ENCODE measurements at regions not wholly inside any gene's neighbourhood (a gene's known extent, or its start where the extent isn't known, plus 50 kb on each side); places are given as distances from the start of the nearest gene placed in this dataset.

DNA sequence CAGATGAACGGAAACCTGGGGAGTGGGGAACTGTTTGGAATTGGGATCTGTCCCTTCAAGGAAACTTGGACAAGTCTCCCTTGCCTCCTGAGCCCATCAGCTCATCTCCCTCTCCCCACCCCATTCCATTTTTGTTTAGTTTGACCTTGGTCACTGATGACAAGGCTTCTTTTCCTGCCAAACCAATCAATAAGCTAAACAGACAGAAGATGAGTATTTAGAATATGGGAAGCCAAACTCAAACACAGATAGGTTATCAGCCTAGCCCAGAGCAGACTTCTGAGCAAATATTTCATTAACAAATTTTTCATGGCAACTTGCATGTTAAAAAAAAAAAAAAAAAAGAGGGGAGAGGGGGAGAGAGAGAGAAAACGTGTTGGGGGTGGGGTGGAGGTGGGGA, 337.2 kb upstream of the PROX1 start:
- ChIA-PET CTCF (no interaction called here), POLR2A (ENCODE audit: unreplicated experiment) (no interaction called here)
- intact Hi-C loops (cut with micrococcal nuclease): no loop called here
- Histone ChIP-seq H3K36me3 (ENCODE audit: low read depth, low read length) (no peaks in the 10 kb centered on the region), H3K79me2 (ENCODE audit: low read length) (no peaks in the 10 kb centered on the region), H3K9me3 (ENCODE audit: low read length) (no peaks in the 10 kb centered on the region), H3K4me3 (ENCODE audit: low read length) (no peak overlapping the region), H3K9ac (ENCODE audit: low read length) (no peak overlapping the region), H2AFZ (ENCODE audit: low read length) (no peak overlapping the region), H3K9me2 (replicated peaks; ENCODE audit: low read length) (no peaks in the 10 kb centered on the region), H3F3A (ENCODE audit: low read length, unreplicated experiment) (no peaks in the 10 kb centered on the region), H3K4me2 (ENCODE audit: low read length) (no peak overlapping the region), H3K4me1 (ENCODE audit: insufficient read depth, low read length) (no peaks in the 10 kb centered on the region), H3K27me3 (ENCODE audit: low read length) (peaks cover 56% of the 10 kb centered on the region), H4K20me1 (ENCODE audit: low read length) (no peaks in the 10 kb centered on the region), H3K27ac (ENCODE audit: low read length) (no peak overlapping the region)
- ATAC-seq (no peak), DNase-seq (no peak)
- TF ChIP-seq EZH2 (IDR thresholded peaks at IDR 0.05; ENCODE audit: low read length, unreplicated experiment) (no peak), CTCF (conservative IDR thresholded peaks at IDR 0.05; ENCODE audit: low read depth, low read length) (no peak), EZH2phosphoT487 (IDR thresholded peaks at IDR 0.05; ENCODE audit: borderline replicate concordance, low read length) (no peak)
- BruUV-seq (replicated peaks): no TSS peak

DNA sequence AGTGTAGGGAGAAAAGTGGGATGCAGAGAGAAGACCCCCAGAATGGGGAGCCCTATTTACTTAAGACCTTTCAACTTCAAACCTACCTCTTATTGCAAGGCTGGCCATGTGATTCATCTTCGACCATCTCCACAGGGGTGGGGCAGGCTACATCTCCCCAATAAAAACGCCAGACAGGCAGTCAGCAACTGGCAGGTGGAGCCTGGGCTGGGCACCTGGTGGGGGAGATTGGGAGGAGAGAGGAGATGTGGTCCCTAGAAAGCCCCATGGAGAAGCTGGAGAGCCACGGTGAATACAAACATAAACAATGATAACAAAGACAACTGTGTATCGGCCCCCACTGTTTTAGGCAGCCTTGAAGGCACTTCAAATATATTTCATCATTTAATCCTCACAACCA, 336.7 kb upstream of the PROX1 start:
- CTCF ChIA-PET: no interaction called here
- no peak overlapping the region for H3K4me3 ChIP-seq (ENCODE audit: low read length)
- no peaks in the 10 kb centered on the region for H3K36me3 ChIP-seq (ENCODE audit: low read depth, low read length)
- no peak overlapping the region for H3K27ac ChIP-seq (ENCODE audit: low read length)
- H3F3A ChIP-seq (ENCODE audit: low read length, unreplicated experiment): no peaks in the 10 kb centered on the region
- no peak overlapping the region for H3K4me2 ChIP-seq (ENCODE audit: low read length)
- peaks cover 55% of the 10 kb centered on the region for H3K27me3 ChIP-seq (ENCODE audit: low read length)
- H3K9me2 ChIP-seq (replicated peaks; ENCODE audit: low read length): no peaks in the 10 kb centered on the region
- intact Hi-C loops (cut with micrococcal nuclease): no loop called here
- ATAC-seq (no peak), DNase-seq (no peak)
- H4K20me1 ChIP-seq (ENCODE audit: low read length): no peaks in the 10 kb centered on the region
- no peaks in the 10 kb centered on the region for H3K4me1 ChIP-seq (ENCODE audit: insufficient read depth, low read length)
- POLR2A ChIA-PET (ENCODE audit: unreplicated experiment): no interaction called here
- no peak overlapping the region for H2AFZ ChIP-seq (ENCODE audit: low read length)
- H3K79me2 ChIP-seq (ENCODE audit: low read length): no peaks in the 10 kb centered on the region
- H3K9ac ChIP-seq (ENCODE audit: low read length): no peak overlapping the region
- BruUV-seq (replicated peaks): no TSS peak
- no peak for TF ChIP-seq CTCF (conservative IDR thresholded peaks at IDR 0.05; ENCODE audit: low read depth, low read length)
- TF ChIP-seq EZH2 (IDR thresholded peaks at IDR 0.05; ENCODE audit: low read length, unreplicated experiment): no peak
- no peak for TF ChIP-seq EZH2phosphoT487 (IDR thresholded peaks at IDR 0.05; ENCODE audit: borderline replicate concordance, low read length)
- H3K9me3 ChIP-seq (ENCODE audit: low read length): no peaks in the 10 kb centered on the region

GRCh38 chr1:213652109-213652508, 335.7 kb upstream of the PROX1 start:
- BruUV-seq (replicated peaks): no TSS peak
- peaks cover 62% of the 10 kb centered on the region for H3K27me3 ChIP-seq (ENCODE audit: low read length)
- no peak overlapping the region for H3K4me3 ChIP-seq (ENCODE audit: low read length)
- no peaks in the 10 kb centered on the region for H3K79me2 ChIP-seq (ENCODE audit: low read length)
- H3K4me1 ChIP-seq (ENCODE audit: insufficient read depth, low read length): no peaks in the 10 kb centered on the region
- no peaks in the 10 kb centered on the region for H3K9me3 ChIP-seq (ENCODE audit: low read length)
- H2AFZ ChIP-seq (ENCODE audit: low read length): no peak overlapping the region
- no peaks in the 10 kb centered on the region for H3F3A ChIP-seq (ENCODE audit: low read length, unreplicated experiment)
- H3K27ac ChIP-seq (ENCODE audit: low read length): no peak overlapping the region
- H3K9ac ChIP-seq (ENCODE audit: low read length): no peak overlapping the region
- no peaks in the 10 kb centered on the region for H3K9me2 ChIP-seq (replicated peaks; ENCODE audit: low read length)
- no peaks in the 10 kb centered on the region for H4K20me1 ChIP-seq (ENCODE audit: low read length)
- no peaks in the 10 kb centered on the region for H3K36me3 ChIP-seq (ENCODE audit: low read depth, low read length)
- DNase-seq: no peak
- ChIA-PET CTCF (no interaction called here), POLR2A (ENCODE audit: unreplicated experiment) (no interaction called here)
- intact Hi-C loops (cut with micrococcal nuclease): no loop called here
- no peak for TF ChIP-seq EZH2 (IDR thresholded peaks at IDR 0.05; ENCODE audit: low read length, unreplicated experiment)
- no peak for TF ChIP-seq EZH2phosphoT487 (IDR thresholded peaks at IDR 0.05; ENCODE audit: borderline replicate concordance, low read length)
- TF ChIP-seq CTCF (conservative IDR thresholded peaks at IDR 0.05; ENCODE audit: low read depth, low read length): no peak
- no peak overlapping the region for H3K4me2 ChIP-seq (ENCODE audit: low read length)
- ATAC-seq: no peak

Data from PC-3 (cell line).